Liver (tissue), 8 donors: ENCODE measurements at regions not wholly inside any gene's neighbourhood (a gene's known extent, or its start where the extent isn't known, plus 50 kb on each side); places are given as distances from the start of the nearest gene placed in this dataset.

Experiments used
- DNase-seq: peaks from one replicate; pipeline ENCODE4 v3.0.0-alpha.2; 2017; ENCODE audit warnings: low spot score
- H3K27ac ChIP-seq, 2 donors: one replicate each; pipeline ENCODE4 v1.7.0; 2013; ENCODE audit warnings: inconsistent platforms in 2 of 2, low read length in 2 of 2, control low read depth in 1 of 2, low read depth in 1 of 2, mild to moderate bottlenecking in 1 of 2
- H3K27me3 ChIP-seq, 4 donors: one replicate each; pipeline versions ENCODE4 v1.6.1 to v1.7.0; 2013; ENCODE audit warnings: low read length in 3 of 4, inconsistent platforms in 1 of 4, mild to moderate bottlenecking in 1 of 4, moderate library complexity in 1 of 4; ENCODE audit not compliant: control insufficient read depth in 4 of 4, insufficient read depth in 4 of 4
- H3K36me3 ChIP-seq, 4 donors: one replicate each; pipeline versions ENCODE4 v1.6.1 to v1.7.0; 2013; ENCODE audit warnings: low read length in 3 of 4, mild to moderate bottlenecking in 3 of 4, low read depth in 1 of 4, moderate library complexity in 1 of 4; ENCODE audit not compliant: control insufficient read depth in 4 of 4, insufficient read depth in 3 of 4
- H3K4me1 ChIP-seq, 4 donors: one replicate each; pipeline versions ENCODE4 v1.6.1 to v1.7.0; 2013; ENCODE audit warnings: low read length in 3 of 4, mild to moderate bottlenecking in 3 of 4, moderate library complexity in 1 of 4; ENCODE audit not compliant: control insufficient read depth in 4 of 4, insufficient read depth in 4 of 4
- H3K4me3 ChIP-seq, 3 donors: one replicate each; pipeline versions ENCODE4 v1.6.1 to v1.7.0; 2013; ENCODE audit warnings: low read length in 3 of 3, control low read depth in 1 of 3, low read depth in 1 of 3, mild to moderate bottlenecking in 1 of 3
- H3K9ac ChIP-seq, 2 donors: one replicate each; pipeline ENCODE4 v1.7.0; 2013; ENCODE audit warnings: low read length in 2 of 2, mild to moderate bottlenecking in 2 of 2, moderate library complexity in 2 of 2, control low read depth in 1 of 2, low read depth in 1 of 2
- H3K9me3 ChIP-seq, 4 donors: one replicate each; pipeline versions ENCODE4 v1.6.1 to v1.7.0; 2013; ENCODE audit warnings: low read length in 3 of 4; ENCODE audit not compliant: control insufficient read depth in 4 of 4
- ATF3 ChIP-seq: IDR thresholded peaks from 2 replicates; pipeline ENCODE4 v1.6.1; 2016; ENCODE audit warnings: antibody characterized with exemption
- CTCF ChIP-seq: fragments of 150-350 bp; IDR thresholded peaks from 2 replicates; pipeline ENCODE4 v1.5.1; 2017; ENCODE audit warnings: improper control_type of control experiment, low read depth, low read length; ENCODE audit not compliant: missing input control
- EGR1 ChIP-seq, 2 donors: IDR thresholded peaks; 2 replicates each; pipeline ENCODE4 v1.6.1; 2016 to 2018; ENCODE audit warnings: antibody characterized with exemption in 2 of 2, low read depth in 2 of 2
- FOXA1 ChIP-seq: IDR thresholded peaks from 2 replicates; pipeline ENCODE4 v1.6.1; 2016; ENCODE audit warnings: antibody characterized with exemption
- FOXA2 ChIP-seq: IDR thresholded peaks from 2 replicates; pipeline ENCODE4 v1.6.1; 2016; ENCODE audit warnings: antibody characterized with exemption
- GABPA ChIP-seq, 2 donors: IDR thresholded peaks in 1 of 2; conservative IDR thresholded peaks in 1 of 2; 2 replicates each; pipeline ENCODE4 v1.6.1; 2016; ENCODE audit warnings: antibody characterized with exemption in 2 of 2, mild to moderate bottlenecking in 1 of 2, moderate library complexity in 1 of 2
- HNF4A ChIP-seq, 2 donors: conservative IDR thresholded peaks; 2 replicates each; pipeline ENCODE4 v1.6.1; 2016; ENCODE audit warnings: antibody characterized with exemption in 2 of 2, mild to moderate bottlenecking in 2 of 2
- HNF4G ChIP-seq: IDR thresholded peaks from 2 replicates; pipeline ENCODE4 v1.6.1; 2016; ENCODE audit warnings: antibody characterized with exemption
- MAX ChIP-seq: IDR thresholded peaks from 2 replicates; pipeline ENCODE4 v1.6.1; 2016; ENCODE audit warnings: antibody characterized with exemption
- NR2F2 ChIP-seq: IDR thresholded peaks from 2 replicates; pipeline ENCODE4 v1.6.1; 2016; ENCODE audit warnings: antibody characterized with exemption
- RAD21 ChIP-seq, 2 donors: IDR thresholded peaks; 2 replicates each; pipeline ENCODE4 v1.6.1; 2016; ENCODE audit warnings: antibody characterized with exemption in 2 of 2, mild to moderate bottlenecking in 2 of 2
- REST ChIP-seq: IDR thresholded peaks from 2 replicates; pipeline ENCODE4 v1.6.1; 2016; ENCODE audit warnings: antibody characterized with exemption, mild to moderate bottlenecking
- RXRA ChIP-seq, 2 donors: IDR thresholded peaks; 2 replicates each; pipeline ENCODE4 v1.6.1; 2017 to 2018; ENCODE audit warnings: antibody characterized with exemption in 2 of 2, mild to moderate bottlenecking in 1 of 2
- SP1 ChIP-seq: IDR thresholded peaks from 2 replicates; pipeline ENCODE4 v1.6.1; 2018; ENCODE audit warnings: antibody characterized with exemption, mild to moderate bottlenecking
- YY1 ChIP-seq: IDR thresholded peaks from 2 replicates; pipeline ENCODE4 v1.6.1; 2016; ENCODE audit warnings: antibody characterized with exemption, mild to moderate bottlenecking
- ZBTB33 ChIP-seq: IDR thresholded peaks from 2 replicates; pipeline ENCODE4 v1.6.1; 2016; ENCODE audit warnings: antibody characterized with exemption
- WGBS: extraction: QIAGEN DNeasy Blood & Tissue Kit; methylation state at CpG from one replicate; pipeline ENCODE4 v1.1.7; 2013; 5-methylcytosine and 5-hydroxymethylcytosine counted together
- donor health status: healthy.
- donor health status: healthy.
- donor health status: healthy.
- donor health status: healthy.
- donor health status: healthy.

GRCh38 chr11:11217929-11218628 lies 135.0 kb downstream of the CSNK2A3 start:
- no peak for DNase-seq
- TF ChIP-seq HNF4A (conservative IDR thresholded peaks at IDR 0.05) (no peak), EGR1 (IDR thresholded peaks at IDR 0.05; ENCODE audit: low read depth in 2 of 2) (no peak), MAX (no peak), FOXA2 (no peak), HNF4G (no peak), REST (no peak), YY1 (no peak), NR2F2 (no peak), FOXA1 (no peak), RXRA (IDR thresholded peaks at IDR 0.05) (no peak), SP1 (no peak), RAD21 (IDR thresholded peaks at IDR 0.05) (no peak), ZBTB33 (no peak), ATF3 (no peak)
- 88% methylated on average over 5 of the region's 5 CpGs for WGBS

GRCh38 chr11:11217289-11217928 lies 135.6 kb downstream of the CSNK2A3 start:
- TF ChIP-seq FOXA2 (no peak), GABPA (IDR thresholded peaks at IDR 0.05 in 1 of 2, conservative IDR thresholded peaks at IDR 0.05 in 1 of 2) (no peak), CTCF (no peak), ATF3 (no peak), FOXA1 (no peak)
- WGBS: 92% methylated on average over 9 of the region's 9 CpGs
- DNase-seq: no peak

More at GRCh38 chr11:11217929-11218628, 135.0 kb downstream of the CSNK2A3 start:
- no peaks in the 10 kb centered on the region for H3K9me3 ChIP-seq
- H3K4me3 ChIP-seq: no peak overlapping the region
- H3K27me3 ChIP-seq: no peaks in the 10 kb centered on the region
- H3K27ac ChIP-seq: no peak overlapping the region
- no peaks in the 10 kb centered on the region for H3K36me3 ChIP-seq
- H3K4me1 ChIP-seq: no peaks in the 10 kb centered on the region
- no peak overlapping the region for H3K9ac ChIP-seq

More at GRCh38 chr11:11217289-11217928, 135.6 kb downstream of the CSNK2A3 start:
- no peak overlapping the region for H3K27ac ChIP-seq
- H3K27me3 ChIP-seq: no peaks in the 10 kb centered on the region
- no peaks in the 10 kb centered on the region for H3K9me3 ChIP-seq
- H3K4me3 ChIP-seq: no peak overlapping the region
- H3K9ac ChIP-seq: no peak overlapping the region
- no peaks in the 10 kb centered on the region for H3K4me1 ChIP-seq
- H3K36me3 ChIP-seq: no peaks in the 10 kb centered on the region
